ENCODE measurements at regions not wholly inside any gene's neighbourhood (a gene's known extent, or its start where the extent isn't known, plus 50 kb on each side); places are given as distances from the start of the nearest gene placed in this dataset.

DNA sequence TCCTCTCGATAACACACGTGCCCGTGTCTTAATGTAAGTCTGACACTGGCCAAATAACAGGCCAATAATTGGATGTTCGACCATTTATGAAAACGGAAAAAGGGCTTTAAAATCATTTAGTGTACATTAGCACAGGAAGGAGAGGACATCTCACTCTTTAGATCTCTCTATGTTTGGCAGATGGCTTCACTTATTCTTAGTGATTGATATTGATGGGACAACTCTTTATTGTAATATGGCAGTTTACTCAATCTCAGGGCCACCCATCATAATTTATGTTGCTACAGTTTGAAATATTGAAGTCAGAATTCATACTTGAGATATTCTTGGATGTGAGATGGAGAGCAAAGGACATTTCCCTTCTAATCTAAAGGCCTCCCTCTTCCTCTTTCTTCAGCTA, 430.7 kb upstream of the ARGLU1 start:
- POLR2A ChIA-PET: no interaction called here
- no peak overlapping the region for H3K4me3 ChIP-seq (ENCODE audit: low read depth in 2 of 2, low read length in 1 of 2)
- H3K9me2 ChIP-seq: no peaks in the 10 kb centered on the region
- no peaks in the 10 kb centered on the region for H3K79me2 ChIP-seq (ENCODE audit: insufficient read depth)
- no peak overlapping the region for H2AFZ ChIP-seq (ENCODE audit: low read depth)
- peak; percentile 17 for DNase-seq
- no peaks in the 10 kb centered on the region for H3F3A ChIP-seq (replicated peaks; ENCODE audit: insufficient read depth)
- H3K27ac ChIP-seq (ENCODE audit: low read depth in 2 of 2, low read length in 1 of 2): no peak overlapping the region
- H3K9me3 ChIP-seq: no peaks in the 10 kb centered on the region
- no peaks in the 10 kb centered on the region for H3K4me1 ChIP-seq (ENCODE audit: control insufficient read depth in 1 of 2, insufficient read depth in 2 of 2, low read depth in 1 of 2, low read length in 1 of 2)
- H3K4me2 ChIP-seq: no peak overlapping the region
- no peak for TF ChIP-seq ELF1 (IDR thresholded peaks at IDR 0.05)
- no peak for TF ChIP-seq CHD2 (IDR thresholded peaks at IDR 0.05; ENCODE audit: low read length, partially characterized antibody)
- no peak for TF ChIP-seq POLR2AphosphoS5 (IDR thresholded peaks at IDR 0.05; ENCODE audit: low read depth, low read length)
- TF ChIP-seq, protein P1, sequence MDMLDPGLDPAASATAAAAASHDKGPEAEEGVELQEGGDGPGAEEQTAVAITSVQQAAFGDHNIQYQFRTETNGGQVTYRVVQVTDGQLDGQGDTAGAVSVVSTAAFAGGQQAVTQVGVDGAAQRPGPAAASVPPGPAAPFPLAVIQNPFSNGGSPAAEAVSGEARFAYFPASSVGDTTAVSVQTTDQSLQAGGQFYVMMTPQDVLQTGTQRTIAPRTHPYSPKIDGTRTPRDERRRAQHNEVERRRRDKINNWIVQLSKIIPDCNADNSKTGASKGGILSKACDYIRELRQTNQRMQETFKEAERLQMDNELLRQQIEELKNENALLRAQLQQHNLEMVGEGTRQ (IDR thresholded peaks at IDR 0.05; ENCODE audit: borderline replicate concordance, low read depth, low read length): no peak
- TF ChIP-seq, protein P2, sequence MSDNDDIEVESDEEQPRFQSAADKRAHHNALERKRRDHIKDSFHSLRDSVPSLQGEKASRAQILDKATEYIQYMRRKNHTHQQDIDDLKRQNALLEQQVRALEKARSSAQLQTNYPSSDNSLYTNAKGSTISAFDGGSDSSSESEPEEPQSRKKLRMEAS (IDR thresholded peaks at IDR 0.05; ENCODE audit: low read depth): no peak
- no peak for TF ChIP-seq GATA2 (CRISPR knock-in tag; IDR thresholded peaks at IDR 0.05)
- no peak for TF ChIP-seq RAD21 (IDR thresholded peaks at IDR 0.05; ENCODE audit: low read length)
- TF ChIP-seq, protein P3, sequence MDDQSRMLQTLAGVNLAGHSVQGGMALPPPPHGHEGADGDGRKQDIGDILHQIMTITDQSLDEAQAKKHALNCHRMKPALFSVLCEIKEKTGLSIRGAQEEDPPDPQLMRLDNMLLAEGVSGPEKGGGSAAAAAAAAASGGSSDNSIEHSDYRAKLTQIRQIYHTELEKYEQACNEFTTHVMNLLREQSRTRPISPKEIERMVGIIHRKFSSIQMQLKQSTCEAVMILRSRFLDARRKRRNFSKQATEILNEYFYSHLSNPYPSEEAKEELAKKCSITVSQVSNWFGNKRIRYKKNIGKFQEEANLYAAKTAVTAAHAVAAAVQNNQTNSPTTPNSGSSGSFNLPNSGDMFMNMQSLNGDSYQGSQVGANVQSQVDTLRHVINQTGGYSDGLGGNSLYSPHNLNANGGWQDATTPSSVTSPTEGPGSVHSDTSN (IDR thresholded peaks at IDR 0.05): no peak
- TF ChIP-seq FOXJ3 (CRISPR knock-in tag; IDR thresholded peaks at IDR 0.05): no peak
- no peak for TF ChIP-seq YY1 (IDR thresholded peaks at IDR 0.05; ENCODE audit: low read depth)
- TF ChIP-seq, protein P4, sequence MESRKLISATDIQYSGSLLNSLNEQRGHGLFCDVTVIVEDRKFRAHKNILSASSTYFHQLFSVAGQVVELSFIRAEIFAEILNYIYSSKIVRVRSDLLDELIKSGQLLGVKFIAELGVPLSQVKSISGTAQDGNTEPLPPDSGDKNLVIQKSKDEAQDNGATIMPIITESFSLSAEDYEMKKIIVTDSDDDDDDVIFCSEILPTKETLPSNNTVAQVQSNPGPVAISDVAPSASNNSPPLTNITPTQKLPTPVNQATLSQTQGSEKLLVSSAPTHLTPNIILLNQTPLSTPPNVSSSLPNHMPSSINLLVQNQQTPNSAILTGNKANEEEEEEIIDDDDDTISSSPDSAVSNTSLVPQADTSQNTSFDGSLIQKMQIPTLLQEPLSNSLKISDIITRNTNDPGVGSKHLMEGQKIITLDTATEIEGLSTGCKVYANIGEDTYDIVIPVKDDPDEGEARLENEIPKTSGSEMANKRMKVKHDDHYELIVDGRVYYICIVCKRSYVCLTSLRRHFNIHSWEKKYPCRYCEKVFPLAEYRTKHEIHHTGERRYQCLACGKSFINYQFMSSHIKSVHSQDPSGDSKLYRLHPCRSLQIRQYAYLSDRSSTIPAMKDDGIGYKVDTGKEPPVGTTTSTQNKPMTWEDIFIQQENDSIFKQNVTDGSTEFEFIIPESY (IDR thresholded peaks at IDR 0.05; ENCODE audit: borderline replicate concordance, low read depth): no peak
- H3K27me3 ChIP-seq (ENCODE audit: insufficient read depth): no peaks in the 10 kb centered on the region
- H4K20me1 ChIP-seq (ENCODE audit: insufficient read depth): no peaks in the 10 kb centered on the region
- WGBS (ENCODE audit: low lambda C conversion rate): 2% methylated on average over 5 of the region's 5 CpGs
- H3K36me3 ChIP-seq (replicated peaks in 1 of 2; ENCODE audit: control insufficient read depth in 1 of 2, insufficient read depth in 2 of 2, low read length in 1 of 2): no peaks in the 10 kb centered on the region
- no peak overlapping the region for H3K9ac ChIP-seq
- CTCF ChIA-PET: interaction anchor here (1.2 kb wide), 1 partner anchor 14 kb away, joined by 3 read pairs; no protein-coding TSS in a partner anchor

DNA sequence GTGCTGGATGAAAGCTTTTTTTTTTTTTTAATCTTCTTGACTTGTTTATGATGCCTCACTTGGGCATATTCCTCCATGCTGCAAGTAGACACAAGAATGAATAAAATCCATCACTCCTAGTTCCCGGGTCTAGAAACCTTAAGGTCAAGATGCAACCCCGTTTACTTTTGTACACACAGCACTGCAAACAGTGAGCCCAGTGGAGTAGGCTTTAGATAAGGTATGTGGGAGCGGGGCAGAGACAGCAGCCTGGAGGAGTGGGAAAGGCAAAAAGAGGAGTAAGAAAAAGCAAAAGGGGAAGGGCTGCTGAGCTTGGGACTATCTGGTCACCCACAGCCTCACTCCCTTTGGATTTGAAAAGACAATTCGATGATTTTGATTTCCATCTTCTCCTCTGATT, 429.8 kb upstream of the ARGLU1 start:
- ChIA-PET CTCF (interaction anchor here (1.2 kb wide), 1 partner anchor 13 kb away, joined by 3 read pairs; no protein-coding TSS in a partner anchor), POLR2A (no interaction called here)
- H3K4me3 ChIP-seq (ENCODE audit: low read depth in 2 of 2, low read length in 1 of 2): no peak overlapping the region
- no peaks in the 10 kb centered on the region for H3K27me3 ChIP-seq (ENCODE audit: insufficient read depth)
- no peak overlapping the region for H3K9ac ChIP-seq
- no peaks in the 10 kb centered on the region for H3K79me2 ChIP-seq (ENCODE audit: insufficient read depth)
- TF ChIP-seq, protein P4 (IDR thresholded peaks at IDR 0.05; ENCODE audit: borderline replicate concordance, low read depth): no peak
- TF ChIP-seq, protein P1 (IDR thresholded peaks at IDR 0.05; ENCODE audit: borderline replicate concordance, low read depth, low read length): no peak
- no peaks in the 10 kb centered on the region for H3K36me3 ChIP-seq (replicated peaks in 1 of 2; ENCODE audit: control insufficient read depth in 1 of 2, insufficient read depth in 2 of 2, low read length in 1 of 2)
- H3F3A ChIP-seq (replicated peaks; ENCODE audit: insufficient read depth): no peaks in the 10 kb centered on the region
- H3K4me2 ChIP-seq: no peak overlapping the region
- H3K9me2 ChIP-seq: no peaks in the 10 kb centered on the region
- H3K9me3 ChIP-seq: no peaks in the 10 kb centered on the region
- H3K4me1 ChIP-seq (ENCODE audit: control insufficient read depth in 1 of 2, insufficient read depth in 2 of 2, low read depth in 1 of 2, low read length in 1 of 2): no peaks in the 10 kb centered on the region
- no peak overlapping the region for H3K27ac ChIP-seq (ENCODE audit: low read depth in 2 of 2, low read length in 1 of 2)
- no peaks in the 10 kb centered on the region for H4K20me1 ChIP-seq (ENCODE audit: insufficient read depth)
- no peak overlapping the region for H2AFZ ChIP-seq (ENCODE audit: low read depth)
- DNase-seq: no peak
- 29% methylated on average over 4 of the region's 4 CpGs for WGBS (ENCODE audit: low lambda C conversion rate)
